ENCODE measurements at regions not wholly inside any gene's neighbourhood (a gene's known extent, or its start where the extent isn't known, plus 50 kb on each side); places are given as distances from the start of the nearest gene placed in this dataset.

- TF ChIP-seq CTCF (IDR thresholded peaks at IDR 0.05), result no peak
- TF ChIP-seq SIN3A (IDR thresholded peaks at IDR 0.05; ENCODE audit: borderline replicate concordance, insufficient read depth, low read depth, low read length), result no peak
- TF ChIP-seq POLR2AphosphoS5 (IDR thresholded peaks at IDR 0.05; ENCODE audit: low read depth, low read length), result no peak
- no peak for TF ChIP-seq REST (IDR thresholded peaks at IDR 0.05; ENCODE audit: insufficient read depth in 1 of 2, low read depth in 2 of 2, low read length in 1 of 2)
Measured at GRCh38 chr11:13160346-13160745, 117.2 kb upstream of the BMAL1 start.

Measured in Panc1 (cell line).